GM19351 (cell line): ENCODE measurements at regions not wholly inside any gene's neighbourhood (a gene's known extent, or its start where the extent isn't known, plus 50 kb on each side); places are given as distances from the start of the nearest gene placed in this dataset.

Experiments
- ATAC-seq: cut with Tn5 transposase; IDR thresholded peaks from one replicate; pipeline ENCODE4 v1.9.1; 2021; ENCODE audit warnings: mild to moderate bottlenecking, moderate library complexity; ENCODE audit not compliant: unreplicated experiment

DNA sequence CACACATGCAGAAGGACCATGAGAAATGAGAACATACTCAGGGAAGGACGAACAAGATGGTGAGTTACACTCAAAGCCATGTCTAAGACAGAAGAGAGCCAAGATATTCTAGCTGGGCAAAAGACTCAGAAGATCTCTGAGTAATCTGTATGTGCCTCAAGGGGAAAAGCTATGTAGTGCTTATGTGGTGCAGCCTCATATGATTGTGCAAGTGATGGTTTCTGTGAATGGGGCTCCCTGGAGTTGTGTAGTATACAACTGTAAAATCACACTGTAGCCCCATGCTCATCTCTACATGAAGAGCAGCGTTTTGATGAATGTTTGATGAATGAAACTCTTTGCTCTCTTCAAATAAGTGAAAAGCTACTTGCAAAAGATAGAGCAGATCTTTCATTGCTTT is 57.5 kb downstream of the OSR1 start:
- ATAC-seq: no peak

DNA sequence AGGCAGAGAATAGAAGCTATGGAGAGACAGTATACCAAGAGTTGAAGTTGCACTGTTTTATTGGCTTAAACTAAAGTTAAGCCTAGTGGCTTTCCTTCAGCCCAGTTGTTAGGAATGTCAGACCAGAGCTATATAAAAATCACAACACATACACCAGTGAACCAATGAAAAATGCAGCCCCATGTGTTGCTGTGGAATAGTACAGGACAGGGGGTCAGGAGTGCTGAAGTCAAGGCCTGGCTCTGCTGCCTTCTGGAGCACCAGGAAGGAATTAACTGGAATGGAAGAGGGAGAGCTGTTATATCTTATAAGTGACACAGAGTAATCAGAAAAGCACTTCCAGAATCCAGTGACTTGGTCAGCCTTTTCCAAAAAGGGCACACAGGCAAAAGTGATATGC is 58.9 kb downstream of the OSR1 start:
- no peak for ATAC-seq

DNA sequence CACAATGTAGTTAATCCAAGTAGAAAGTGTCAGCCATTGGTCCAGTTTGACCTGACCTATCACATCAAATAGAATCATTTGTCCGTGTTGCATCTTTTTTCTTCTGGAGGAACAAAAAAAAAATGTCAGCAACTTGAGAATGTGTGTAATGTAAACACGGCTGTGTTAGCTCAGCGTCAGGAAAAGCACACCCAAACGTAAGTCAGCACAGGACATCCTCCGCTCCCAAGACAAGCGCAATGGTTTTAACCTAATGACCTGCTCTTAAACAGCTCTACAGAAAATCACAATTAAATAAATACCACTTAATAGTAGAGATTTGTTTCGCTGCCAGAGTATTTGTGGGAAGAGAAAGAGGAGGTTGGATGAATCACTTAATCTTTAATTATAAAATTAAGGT is 59.4 kb downstream of the OSR1 start:
- ATAC-seq: no peak

- ATAC-seq: no peak
Measured at GRCh38 chr2:19297716-19298115, 60.7 kb downstream of the OSR1 start.

DNA sequence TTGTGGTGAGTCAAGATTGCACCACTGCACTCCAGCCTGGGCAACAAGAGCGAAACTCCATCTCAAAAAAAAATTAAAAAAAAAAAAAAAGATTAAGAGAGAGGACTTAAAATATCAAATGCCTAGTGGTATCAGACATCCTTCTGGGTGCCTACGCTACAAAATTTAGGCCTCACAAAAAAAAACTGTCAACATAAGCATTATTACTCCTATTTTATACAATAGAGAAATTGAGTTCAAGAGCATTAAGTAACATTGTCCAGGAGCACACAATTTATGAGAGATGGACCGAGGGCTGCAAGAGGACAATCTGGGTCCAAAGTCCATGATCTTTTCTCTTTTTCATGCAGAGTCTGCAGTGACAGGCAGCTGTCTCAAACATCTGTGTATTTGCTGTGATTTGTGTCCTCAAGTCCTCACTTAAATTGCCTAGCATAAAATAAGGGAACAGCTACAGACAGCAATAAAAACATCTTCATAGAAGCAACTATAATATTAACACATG is 62.4 kb downstream of the OSR1 start:
- no peak for ATAC-seq

GRCh38 chr2:19292007-19292406 is 66.4 kb downstream of the OSR1 start:
- ATAC-seq: no peak

- ATAC-seq: no peak
Measured at GRCh38 chr2:19288291-19288690, 70.1 kb downstream of the OSR1 start.

- ATAC-seq: no peak
Measured at GRCh38 chr2:19287324-19287723, 71.1 kb downstream of the OSR1 start.

GRCh38 chr2:19282305-19282704 is 76.1 kb downstream of the OSR1 start:
- no peak for ATAC-seq

DNA sequence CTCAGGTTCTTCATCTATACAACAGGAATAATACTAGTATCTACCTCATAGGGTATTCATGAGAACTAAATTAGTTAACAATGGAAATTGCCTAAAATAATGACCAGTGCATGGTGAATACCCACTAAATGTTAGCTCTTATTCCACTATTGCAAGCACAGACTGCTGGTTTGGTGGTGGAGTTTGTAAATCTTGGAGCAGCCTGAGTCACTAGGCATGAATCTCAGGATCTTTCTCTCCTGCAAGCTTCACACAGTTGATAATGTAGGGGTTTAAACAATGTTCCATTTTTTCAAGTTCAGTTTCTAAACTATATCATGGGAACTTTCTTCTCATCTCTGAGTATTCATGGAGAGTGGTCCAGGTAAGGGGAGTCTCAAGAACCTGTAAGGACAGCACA is 84.0 kb downstream of the OSR1 start:
- no peak for ATAC-seq

- no peak for ATAC-seq
Measured at GRCh38 chr2:19272941-19273470, 85.4 kb downstream of the OSR1 start.

DNA sequence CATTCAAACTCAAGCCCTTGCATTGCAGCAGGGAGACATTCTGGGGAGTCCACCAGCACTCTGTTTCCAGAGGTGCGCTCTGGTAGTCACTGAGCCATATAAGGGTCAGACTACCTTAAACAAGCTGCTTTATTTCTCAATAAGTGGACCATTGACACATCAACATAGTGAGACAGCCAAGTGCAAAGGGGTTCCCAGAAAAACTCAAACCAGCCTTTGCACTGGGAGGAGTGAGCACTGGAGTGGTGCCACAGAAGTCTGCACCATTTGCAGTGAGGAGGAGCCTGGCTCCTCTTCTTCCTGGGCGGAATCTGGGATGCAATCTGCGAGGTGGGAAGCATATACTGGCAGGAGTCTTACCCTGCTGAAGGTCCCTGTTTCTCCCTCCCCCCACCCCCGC is 86.4 kb downstream of the OSR1 start:
- no peak for ATAC-seq

GRCh38 chr2:19264852-19265251 is 93.6 kb downstream of the OSR1 start:
- no peak for ATAC-seq

- no peak for ATAC-seq
Measured at GRCh38 chr2:19262150-19262549, 96.3 kb downstream of the OSR1 start.

DNA sequence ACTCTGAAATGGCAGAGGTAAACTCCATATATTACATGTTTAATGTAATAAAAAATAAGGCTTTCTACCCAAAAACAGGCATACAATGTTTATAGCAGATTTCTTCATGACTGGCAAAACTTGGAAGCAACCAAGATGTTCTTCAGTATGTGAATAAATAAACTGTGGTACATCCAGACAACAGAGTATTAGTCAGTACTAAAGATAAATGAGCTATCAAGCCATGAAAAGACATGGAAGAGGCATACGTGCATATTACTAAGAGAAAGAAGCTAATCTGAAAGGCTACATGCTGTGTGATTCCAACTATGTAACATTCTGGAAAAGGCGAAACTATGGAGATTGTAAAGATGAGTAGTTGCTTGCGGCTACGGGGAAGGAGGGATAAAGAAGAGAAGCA is 97.4 kb downstream of the OSR1 start:
- no peak for ATAC-seq

DNA sequence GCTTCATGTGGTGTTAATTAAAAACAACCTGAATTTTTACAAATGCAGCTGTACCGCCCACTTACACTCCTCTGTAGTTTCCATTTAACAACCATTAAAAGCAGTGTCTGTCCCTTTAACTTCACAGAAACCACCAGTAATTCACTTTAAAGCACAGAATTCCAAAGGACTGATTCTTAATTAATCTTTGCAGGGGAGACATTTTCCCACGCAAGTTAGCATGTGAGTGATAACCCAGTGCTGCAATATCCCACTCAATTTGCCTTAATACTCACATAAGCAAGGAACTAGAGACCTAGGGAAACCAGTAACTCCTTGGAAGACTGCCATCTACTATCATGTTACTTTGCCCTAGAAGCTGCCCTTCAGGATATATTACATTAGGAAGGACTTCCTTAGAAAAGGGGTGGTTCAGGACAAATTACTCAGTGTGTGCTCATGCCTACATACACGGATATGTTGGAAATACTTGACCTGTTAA is 102.3 kb downstream of the OSR1 start:
- ATAC-seq: no peak

DNA sequence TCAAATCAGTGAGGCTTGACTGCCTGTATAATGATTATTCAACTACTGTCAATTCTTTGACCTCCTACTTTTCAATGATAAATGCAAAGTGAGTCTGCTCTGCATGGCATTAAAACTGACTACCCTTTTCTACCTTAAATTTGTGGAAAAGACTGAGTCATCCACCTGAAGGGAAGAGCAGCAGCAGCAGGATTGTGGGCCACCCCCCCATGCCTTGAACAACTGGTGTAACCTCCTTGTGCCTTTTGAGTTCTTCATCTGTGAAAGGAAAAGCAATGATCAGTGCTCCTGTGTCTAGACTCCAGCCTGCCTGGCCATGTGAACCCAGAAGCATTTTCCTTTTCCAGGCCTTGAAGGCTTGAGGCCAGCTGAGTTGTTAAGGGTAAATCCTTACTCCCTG is 102.9 kb downstream of the OSR1 start:
- no peak for ATAC-seq

GRCh38 chr2:19251554-19251953 is 106.9 kb downstream of the OSR1 start:
- no peak for ATAC-seq

GRCh38 chr2:19250906-19251305 is 107.5 kb downstream of the OSR1 start:
- no peak for ATAC-seq

DNA sequence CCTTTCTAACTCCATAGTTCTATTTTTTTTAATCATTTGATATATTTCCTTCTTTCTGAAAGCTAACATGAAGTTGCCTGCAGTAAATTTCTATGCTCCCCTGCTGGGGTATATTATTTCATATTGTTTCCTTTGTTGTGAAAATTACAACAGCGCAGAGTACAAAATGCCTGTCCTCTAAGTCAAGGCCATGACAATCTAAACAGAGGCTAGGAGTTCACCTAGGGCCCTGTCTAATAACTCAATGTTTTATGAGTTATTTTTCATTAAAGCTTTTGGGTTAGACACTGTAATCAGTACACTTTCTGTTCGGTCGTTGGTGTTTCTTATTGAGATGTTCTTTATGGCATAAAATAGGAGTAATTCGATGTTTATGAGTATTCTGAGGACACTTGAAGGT is 111.2 kb downstream of the OSR1 start:
- no peak for ATAC-seq

- no peak for ATAC-seq
Measured at GRCh38 chr2:19246496-19246895, 111.9 kb downstream of the OSR1 start.

DNA sequence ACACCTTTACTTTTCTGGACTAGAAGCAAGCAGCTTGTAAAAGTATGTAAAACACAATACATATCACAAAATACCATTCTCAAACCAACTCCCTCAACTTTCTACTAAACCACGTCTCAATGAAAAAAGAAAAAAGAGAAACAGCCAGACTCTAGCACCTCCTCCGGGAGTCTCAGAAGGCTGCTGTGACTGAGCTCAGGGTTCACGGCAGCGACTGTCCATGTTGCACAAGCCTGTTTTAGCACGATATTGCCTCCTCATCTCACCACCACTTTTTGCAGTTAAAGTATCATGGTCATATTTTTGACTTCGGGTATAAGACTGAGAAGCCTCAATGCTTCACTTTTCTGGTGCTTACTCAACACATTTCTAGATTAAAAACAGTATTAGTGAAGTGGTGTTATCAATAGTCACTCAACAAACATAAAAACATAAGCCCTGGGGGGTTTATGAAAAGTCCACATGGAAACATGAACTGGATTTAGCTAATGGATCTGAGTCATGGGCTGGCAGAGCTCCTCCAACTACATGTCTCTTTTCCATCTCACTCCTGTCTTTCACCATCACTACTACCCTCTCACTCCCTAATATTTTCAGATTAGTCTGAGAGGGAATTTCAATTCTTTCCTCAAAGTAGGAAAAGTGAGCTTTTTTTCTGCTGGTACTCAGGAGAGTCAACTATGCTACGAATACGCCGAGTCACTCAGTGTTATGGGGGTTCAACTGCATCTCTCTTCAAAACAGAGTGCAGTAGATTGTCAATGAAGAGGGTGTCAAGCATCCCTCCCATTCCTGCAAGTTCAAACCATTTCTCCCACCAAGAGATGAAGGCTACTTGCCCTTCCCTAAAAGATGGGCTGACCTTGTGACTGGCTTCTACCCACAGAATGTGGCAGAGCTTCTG is 113.7 kb downstream of the OSR1 start:
- ATAC-seq: no peak
